A549 (cell line): ENCODE measurements at regions not wholly inside any gene's neighbourhood (a gene's known extent, or its start where the extent isn't known, plus 50 kb on each side); places are given as distances from the start of the nearest gene placed in this dataset.
A peak's percentile ranks its signal among the peaks of the same experiment; 100 is the strongest.

Source experiments
- ATAC-seq, 2 experiments: fragments of 200-7000 bp in 1 of 2; fragments of >200 bp in 1 of 2; cut with Nextera tagmentation in 1 of 2; cut with Tn5 transposase in 1 of 2; 3 replicates each; pipeline versions ENCODE4 v1.8.0 to v1.9.1; 2018 to 2020; ENCODE audit warnings: mild to moderate bottlenecking in 1 of 2, moderate library complexity in 1 of 2
- CTCF ChIA-PET: fragments of 300-600 bp; sonication (Branson Sonifier 250); formaldehyde crosslinking; extraction: SDS; loops from one replicate; lab custom pipeline; 2021; ENCODE audit warnings: antibody characterized with exemption, inconsistent platforms; lab: Yijun Ruan, JAX
- POLR2A ChIA-PET: fragments of 350-600 bp; formaldehyde crosslinking; extraction: SDS; loops from one replicate; lab custom pipeline; 2021; ENCODE audit warnings: antibody characterized with exemption, inconsistent platforms; lab: Yijun Ruan, JAX
- DNase-seq, 2 experiments: peaks; one replicate each; pipeline versions ENCODE4 v3.0.0 to v3.0.0-alpha.2; 2011 to 2016; ENCODE audit warnings: low read depth in 1 of 2, low spot score in 1 of 2
- FAIRE-seq: peaks from 2 replicates; lab custom pipeline; 2011; peaks lifted over from hg19 to GRCh38; lab: Jason Lieb, UNC
- H3K27ac ChIP-seq, 2 experiments: fragments of >200 bp; sonication (Bioruptor Twin); formaldehyde crosslinking; 3 replicates each; pipeline ENCODE4 v1.5.1; 2016 to 2017
- H3K4me1 ChIP-seq: fragments of >200 bp; sonication (Bioruptor Twin); formaldehyde crosslinking; 3 replicates; pipeline ENCODE4 v1.6.1; 2016
- H3K4me2 ChIP-seq: fragments of >200 bp; sonication (Bioruptor Twin); formaldehyde crosslinking; 3 replicates; pipeline ENCODE4 v1.6.1; 2016
- H3K4me3 ChIP-seq: fragments of >200 bp; sonication (Bioruptor Twin); formaldehyde crosslinking; 3 replicates; pipeline ENCODE4 v1.5.1; 2016
- H3K9me3 ChIP-seq: fragments of >200 bp; sonication (Bioruptor Twin); formaldehyde crosslinking; 3 replicates; pipeline ENCODE4 v1.6.1; 2016
- BCL3 ChIP-seq: fragments of >200 bp; sonication (Bioruptor Twin); formaldehyde crosslinking; IDR thresholded peaks from 3 replicates; pipeline ENCODE4 v1.6.1; 2016
- CBX8 ChIP-seq: fragments of 200-600 bp; sonication (generic); IDR thresholded peaks from 2 replicates; pipeline ENCODE4 v1.6.1; 2016
- CHD2 ChIP-seq: fragments of 150-350 bp; IDR thresholded peaks from 2 replicates; pipeline ENCODE4 v1.6.1; 2014; ENCODE audit warnings: low read length; ENCODE audit not compliant: partially characterized antibody
- CHD4 ChIP-seq: fragments of 200-600 bp; sonication (generic); IDR thresholded peaks from 2 replicates; pipeline ENCODE4 v1.6.1; 2016; ENCODE audit warnings: antibody characterized with exemption, mild to moderate bottlenecking, borderline replicate concordance
- EHMT2 ChIP-seq: fragments of 200-600 bp; sonication (generic); IDR thresholded peaks from 2 replicates; pipeline ENCODE4 v1.6.1; 2016; ENCODE audit warnings: antibody characterized with exemption, low read depth, mild to moderate bottlenecking, moderate library complexity
- ELK1 ChIP-seq: fragments of 150-350 bp; IDR thresholded peaks from 2 replicates; pipeline ENCODE4 v1.6.1; 2014; ENCODE audit warnings: low read depth, mild to moderate bottlenecking, low read length
- EP300 ChIP-seq, 2 experiments: fragments of >200 bp; sonication (Bioruptor Twin); formaldehyde crosslinking; IDR thresholded peaks; 2 replicates in 1 of 2; 3 replicates in 1 of 2; pipeline ENCODE4 v1.6.1; 2016 to 2017
- FOSL2 ChIP-seq, 2 experiments: fragments of 450-650 bp in 1 of 2; fragments of >200 bp in 1 of 2; sonication (Bioruptor Twin) in 1 of 2; formaldehyde crosslinking; IDR thresholded peaks; 2 replicates each; pipeline versions ENCODE4 v1.5.0 to v1.6.1; 2016 to 2020; ENCODE audit warnings: mild to moderate bottlenecking in 1 of 2, moderate library complexity in 1 of 2
- FOXS1 ChIP-seq: fragments of 250-450 bp; sonication (Bioruptor Pico); IDR thresholded peaks from 2 replicates; pipeline ENCODE4 v1.5.0; 2020; ENCODE audit warnings: mild to moderate bottlenecking, moderate library complexity
- HOXB13 ChIP-seq: fragments of 250-450 bp; sonication (Bioruptor Pico); IDR thresholded peaks from 2 replicates; pipeline ENCODE4 v1.5.0; 2020; ENCODE audit warnings: low read depth, mild to moderate bottlenecking, moderate library complexity
- KDM5A ChIP-seq: fragments of 200-600 bp; sonication (generic); IDR thresholded peaks from 2 replicates; pipeline ENCODE4 v1.6.1; 2016; ENCODE audit warnings: antibody characterized with exemption, mild to moderate bottlenecking
- MAX ChIP-seq: IDR thresholded peaks from 2 replicates; pipeline ENCODE4 v1.6.1; 2012
- MAZ ChIP-seq: fragments of 150-350 bp; IDR thresholded peaks from 2 replicates; pipeline ENCODE4 v1.6.1; 2014; ENCODE audit warnings: antibody characterized with exemption, low read depth, low read length, borderline replicate concordance
- NFE2L2 ChIP-seq: fragments of 150-350 bp; conservative IDR thresholded peaks from 2 replicates; pipeline ENCODE4 v1.6.1; 2014; ENCODE audit warnings: low read length
- POLR2A ChIP-seq: IDR thresholded peaks from 2 replicates; pipeline ENCODE4 v1.6.1; 2012; ENCODE audit warnings: mild to moderate bottlenecking, low read length
- POLR2AphosphoS2 ChIP-seq: conservative IDR thresholded peaks from 2 replicates; pipeline ENCODE4 v1.6.1; 2012; ENCODE audit warnings: low read length, improper control_type of control experiment, inconsistent platforms
- SMC3 ChIP-seq: fragments of >200 bp; sonication (Bioruptor Twin); formaldehyde crosslinking; IDR thresholded peaks from 3 replicates; pipeline ENCODE4 v1.6.1; 2018; ENCODE audit warnings: inconsistent platforms
- ZC3H11A ChIP-seq: fragments of 450-650 bp; IDR thresholded peaks from 2 replicates; pipeline ENCODE4 v1.6.1; 2014; ENCODE audit warnings: antibody characterized with exemption, mild to moderate bottlenecking
- ZSCAN20 ChIP-seq: fragments of 250-450 bp; sonication (Bioruptor Pico); IDR thresholded peaks from 2 replicates; pipeline ENCODE4 v1.8.0; 2022; ENCODE audit warnings: mild to moderate bottlenecking, moderate library complexity
- WGBS: methylation state at CpG from one replicate; pipeline ENCODE4 v1.1.6; 2017; ENCODE audit errors: missing lambda C conversion rate; 5-methylcytosine and 5-hydroxymethylcytosine counted together

DNA sequence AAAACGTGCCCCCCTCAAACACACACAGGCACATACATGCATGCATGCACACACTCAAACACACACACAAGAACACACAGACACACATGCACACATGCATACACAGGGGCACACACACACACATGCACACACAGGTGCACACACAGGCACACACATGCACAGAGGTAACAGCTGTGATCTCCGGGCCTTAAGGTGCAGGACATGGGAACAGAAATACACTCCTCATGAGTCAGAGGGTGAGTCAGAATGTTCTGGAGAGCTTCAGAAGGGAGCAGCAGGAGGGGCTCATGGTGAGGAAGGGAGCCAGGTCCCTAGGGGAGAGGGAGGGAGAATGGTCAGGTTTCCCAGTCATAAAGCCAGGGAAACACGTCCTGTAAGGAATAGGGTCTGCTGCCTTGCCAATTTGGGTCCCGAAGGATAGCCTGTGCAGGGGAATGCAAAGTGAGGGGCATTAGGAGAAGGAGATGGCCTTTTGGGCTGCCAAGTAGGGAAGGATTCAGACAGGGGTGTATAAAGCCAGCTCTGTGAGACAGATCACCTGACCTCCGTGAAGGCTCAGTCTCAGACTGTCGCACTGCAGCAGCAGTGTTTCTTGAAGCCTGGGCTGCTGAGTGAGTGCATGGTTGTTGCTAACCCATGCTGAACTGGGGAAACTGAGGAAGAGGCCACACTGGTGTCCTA, 123.9 kb downstream of the MAFB start:
- peak overlapping the region; percentile 47 for H3K4me2 ChIP-seq
- DNase-seq (peak; percentile 38 to 47), ATAC-seq (peak; percentile 79 to 86), FAIRE-seq (no peak)
- ChIA-PET POLR2A (no interaction called here), CTCF (interaction anchor here (0.5 kb wide), 1 partner anchor 1620 kb away, joined by 3 read pairs; no protein-coding TSS in a partner anchor)
- H3K4me1 ChIP-seq: peaks cover 38% of the 10 kb centered on the region
- TF ChIP-seq NFE2L2: no peak
- TF ChIP-seq CBX8: no peak
- TF ChIP-seq FOSL2 (IDR thresholded peaks at IDR 0.05): peak; percentile 64
- 0 out of 2 replicates have a peak, but pooled peaks have one; percentile 30 for TF ChIP-seq FOSL2 (CRISPR knock-in tag; IDR thresholded peaks at IDR 0.05)
- no peaks in the 10 kb centered on the region for H3K9me3 ChIP-seq
- 26% methylated on average over 6 of the region's 6 CpGs for WGBS
- H3K27ac ChIP-seq: peak overlapping the region; percentile 25 to 28; a peak in 2 of 6 replicates
- H3K4me3 ChIP-seq: no peak overlapping the region

- peak overlapping the region; percentile 41 for H3K4me2 ChIP-seq
These were observed 125.6 kb downstream of the MAFB start for GRCh38 chr20:40563296-40563950.

GRCh38 chr20:40562031-40562430, 127.0 kb downstream of the MAFB start:
- 0 out of 6 replicates have a peak overlapping the region, but pooled peaks of 1 of the 2 experiments have one; percentile 33 for H3K27ac ChIP-seq
- POLR2A ChIA-PET: no interaction called here

More at GRCh38 chr20:40563296-40563950, 125.6 kb downstream of the MAFB start:
- peak; percentile 49 to 65; a peak in 3 of 6 replicates for ATAC-seq
- no peak overlapping the region for H3K4me3 ChIP-seq
- no peak for TF ChIP-seq ZC3H11A
- TF ChIP-seq BCL3: no peak
- no peak for TF ChIP-seq EP300 (IDR thresholded peaks at IDR 0.05)
- no peak for TF ChIP-seq ELK1
- no peak for TF ChIP-seq POLR2A
- no peak for TF ChIP-seq ZSCAN20 (CRISPR knock-in tag)
- no peak for TF ChIP-seq CHD4
- no peak for TF ChIP-seq NFE2L2
- no peak for TF ChIP-seq EHMT2
- no peak for TF ChIP-seq POLR2AphosphoS2
- TF ChIP-seq MAZ: no peak
- no peak for TF ChIP-seq FOXS1 (CRISPR knock-in tag)
- POLR2A ChIA-PET: no interaction called here
- peak; percentile 19 to 64 for DNase-seq
- peaks cover 38% of the 10 kb centered on the region for H3K4me1 ChIP-seq
- no peak for FAIRE-seq
- CTCF ChIA-PET: no interaction called here
- peak overlapping the region; percentile 52 to 63; a peak in 5 of 6 replicates for H3K27ac ChIP-seq
- H3K9me3 ChIP-seq: no peaks in the 10 kb centered on the region
- WGBS: 14% methylated on average over 8 of the region's 8 CpGs

More at GRCh38 chr20:40562031-40562430, 127.0 kb downstream of the MAFB start:
- TF ChIP-seq EP300 (IDR thresholded peaks at IDR 0.05): no peak
- TF ChIP-seq BCL3: no peak
- no peak for TF ChIP-seq SMC3
- no peak for TF ChIP-seq MAX
- TF ChIP-seq KDM5A: no peak
- TF ChIP-seq CHD2: no peak
- no peak for TF ChIP-seq HOXB13
- TF ChIP-seq, all 56 proteins: peak for 0
- ATAC-seq (peak in 1 of 2 experiments; percentile 10; a peak in 1 of 6 replicates), FAIRE-seq (no peak), DNase-seq (peak in 1 of 2 experiments; percentile 19)
- Histone ChIP-seq H3K4me2 (peak overlapping the region; percentile 7; the same call in 1 of the 3 replicates), H3K9me3 (no peaks in the 10 kb centered on the region), H3K4me1 (peaks cover 38% of the 10 kb centered on the region), H3K4me3 (no peak overlapping the region)
- WGBS: 20% methylated on average over 2 of the region's 2 CpGs
- CTCF ChIA-PET: no interaction called here
